ENCODE measurements at regions not wholly inside any gene's neighbourhood (a gene's known extent, or its start where the extent isn't known, plus 50 kb on each side); places are given as distances from the start of the nearest gene placed in this dataset.

DNA sequence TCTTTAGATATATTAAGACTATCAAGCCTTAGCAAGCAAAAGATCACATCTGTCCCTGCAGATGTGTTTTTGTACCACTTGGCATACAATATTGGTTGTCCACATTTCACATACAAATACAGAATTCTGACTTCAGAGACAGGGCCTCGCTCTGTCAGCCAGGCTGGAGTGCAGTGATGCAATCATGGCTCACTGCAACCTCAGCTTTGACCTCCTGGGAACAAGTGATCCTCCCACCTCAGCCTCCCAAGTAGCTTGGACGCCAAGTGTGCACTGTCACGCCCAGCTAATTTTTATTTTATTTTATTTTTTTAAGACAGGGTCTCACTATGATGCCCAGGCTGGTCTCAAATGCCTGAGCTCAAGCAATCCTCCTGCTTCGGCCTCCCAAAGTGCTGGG, 53.0 kb upstream of the ACTL6A start:
- TF ChIP-seq, protein P1, sequence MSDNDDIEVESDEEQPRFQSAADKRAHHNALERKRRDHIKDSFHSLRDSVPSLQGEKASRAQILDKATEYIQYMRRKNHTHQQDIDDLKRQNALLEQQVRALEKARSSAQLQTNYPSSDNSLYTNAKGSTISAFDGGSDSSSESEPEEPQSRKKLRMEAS (IDR thresholded peaks at IDR 0.05) = no peak
- TF ChIP-seq KDM5A (IDR thresholded peaks at IDR 0.05) = no peak
- TF ChIP-seq, protein P2, sequence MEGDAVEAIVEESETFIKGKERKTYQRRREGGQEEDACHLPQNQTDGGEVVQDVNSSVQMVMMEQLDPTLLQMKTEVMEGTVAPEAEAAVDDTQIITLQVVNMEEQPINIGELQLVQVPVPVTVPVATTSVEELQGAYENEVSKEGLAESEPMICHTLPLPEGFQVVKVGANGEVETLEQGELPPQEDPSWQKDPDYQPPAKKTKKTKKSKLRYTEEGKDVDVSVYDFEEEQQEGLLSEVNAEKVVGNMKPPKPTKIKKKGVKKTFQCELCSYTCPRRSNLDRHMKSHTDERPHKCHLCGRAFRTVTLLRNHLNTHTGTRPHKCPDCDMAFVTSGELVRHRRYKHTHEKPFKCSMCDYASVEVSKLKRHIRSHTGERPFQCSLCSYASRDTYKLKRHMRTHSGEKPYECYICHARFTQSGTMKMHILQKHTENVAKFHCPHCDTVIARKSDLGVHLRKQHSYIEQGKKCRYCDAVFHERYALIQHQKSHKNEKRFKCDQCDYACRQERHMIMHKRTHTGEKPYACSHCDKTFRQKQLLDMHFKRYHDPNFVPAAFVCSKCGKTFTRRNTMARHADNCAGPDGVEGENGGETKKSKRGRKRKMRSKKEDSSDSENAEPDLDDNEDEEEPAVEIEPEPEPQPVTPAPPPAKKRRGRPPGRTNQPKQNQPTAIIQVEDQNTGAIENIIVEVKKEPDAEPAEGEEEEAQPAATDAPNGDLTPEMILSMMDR (IDR thresholded peaks at IDR 0.05) = no peak
- no peak for TF ChIP-seq POLR2A (IDR thresholded peaks at IDR 0.05; ENCODE audit: low read length)
- no peak for TF ChIP-seq RFX5 (IDR thresholded peaks at IDR 0.05)
- no peak for TF ChIP-seq ZSCAN20 (CRISPR knock-in tag; IDR thresholded peaks at IDR 0.05)
- TF ChIP-seq JUN (IDR thresholded peaks at IDR 0.05) = no peak
- TF ChIP-seq, protein P3, sequence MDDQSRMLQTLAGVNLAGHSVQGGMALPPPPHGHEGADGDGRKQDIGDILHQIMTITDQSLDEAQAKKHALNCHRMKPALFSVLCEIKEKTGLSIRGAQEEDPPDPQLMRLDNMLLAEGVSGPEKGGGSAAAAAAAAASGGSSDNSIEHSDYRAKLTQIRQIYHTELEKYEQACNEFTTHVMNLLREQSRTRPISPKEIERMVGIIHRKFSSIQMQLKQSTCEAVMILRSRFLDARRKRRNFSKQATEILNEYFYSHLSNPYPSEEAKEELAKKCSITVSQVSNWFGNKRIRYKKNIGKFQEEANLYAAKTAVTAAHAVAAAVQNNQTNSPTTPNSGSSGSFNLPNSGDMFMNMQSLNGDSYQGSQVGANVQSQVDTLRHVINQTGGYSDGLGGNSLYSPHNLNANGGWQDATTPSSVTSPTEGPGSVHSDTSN (IDR thresholded peaks at IDR 0.05) = no peak
- no peak for TF ChIP-seq FOXS1 (CRISPR knock-in tag; IDR thresholded peaks at IDR 0.05)
- TF ChIP-seq, protein P4, sequence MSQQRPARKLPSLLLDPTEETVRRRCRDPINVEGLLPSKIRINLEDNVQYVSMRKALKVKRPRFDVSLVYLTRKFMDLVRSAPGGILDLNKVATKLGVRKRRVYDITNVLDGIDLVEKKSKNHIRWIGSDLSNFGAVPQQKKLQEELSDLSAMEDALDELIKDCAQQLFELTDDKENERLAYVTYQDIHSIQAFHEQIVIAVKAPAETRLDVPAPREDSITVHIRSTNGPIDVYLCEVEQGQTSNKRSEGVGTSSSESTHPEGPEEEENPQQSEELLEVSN (IDR thresholded peaks at IDR 0.05; ENCODE audit: borderline replicate concordance, low read depth) = no peak

Data from A549 (cell line).